ENCODE measurements at regions not wholly inside any gene's neighbourhood (a gene's known extent, or its start where the extent isn't known, plus 50 kb on each side); places are given as distances from the start of the nearest gene placed in this dataset.

GRCh38 chr2:193824474-193824873 lies 1629.7 kb upstream of the TMEFF2 start (continued):
- TF ChIP-seq, protein P1, sequence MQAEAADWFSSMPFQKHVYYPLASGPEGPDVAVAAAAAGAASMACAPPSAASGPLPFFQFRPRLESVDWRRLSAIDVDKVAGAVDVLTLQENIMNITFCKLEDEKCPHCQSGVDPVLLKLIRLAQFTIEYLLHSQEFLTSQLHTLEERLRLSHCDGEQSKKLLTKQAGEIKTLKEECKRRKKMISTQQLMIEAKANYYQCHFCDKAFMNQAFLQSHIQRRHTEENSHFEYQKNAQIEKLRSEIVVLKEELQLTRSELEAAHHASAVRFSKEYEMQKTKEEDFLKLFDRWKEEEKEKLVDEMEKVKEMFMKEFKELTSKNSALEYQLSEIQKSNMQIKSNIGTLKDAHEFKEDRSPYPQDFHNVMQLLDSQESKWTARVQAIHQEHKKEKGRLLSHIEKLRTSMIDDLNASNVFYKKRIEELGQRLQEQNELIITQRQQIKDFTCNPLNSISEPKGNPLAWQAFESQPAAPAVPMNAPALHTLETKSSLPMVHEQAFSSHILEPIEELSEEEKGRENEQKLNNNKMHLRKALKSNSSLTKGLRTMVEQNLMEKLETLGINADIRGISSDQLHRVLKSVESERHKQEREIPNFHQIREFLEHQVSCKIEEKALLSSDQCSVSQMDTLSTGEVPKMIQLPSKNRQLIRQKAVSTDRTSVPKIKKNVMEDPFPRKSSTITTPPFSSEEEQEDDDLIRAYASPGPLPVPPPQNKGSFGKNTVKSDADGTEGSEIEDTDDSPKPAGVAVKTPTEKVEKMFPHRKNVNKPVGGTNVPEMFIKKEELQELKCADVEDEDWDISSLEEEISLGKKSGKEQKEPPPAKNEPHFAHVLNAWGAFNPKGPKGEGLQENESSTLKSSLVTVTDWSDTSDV (CRISPR knock-in tag; IDR thresholded peaks at IDR 0.05): no peak
- TF ChIP-seq ZBTB44 (CRISPR knock-in tag; IDR thresholded peaks at IDR 0.05): no peak
- TF ChIP-seq NFE2L1 (CRISPR knock-in tag; IDR thresholded peaks at IDR 0.05; ENCODE audit: borderline replicate concordance): no peak

- Histone ChIP-seq H3K27ac (ENCODE audit: extremely low read length, insufficient read depth, low read length) (no peak overlapping the region), H3K4me1 (ENCODE audit: insufficient read depth, low read length) (peaks cover 6% of the 10 kb centered on the region), H3K9me3 (ENCODE audit: low read length) (peaks cover 13% of the 10 kb centered on the region), H3K36me3 (replicated peaks in 1 of 2; ENCODE audit: control insufficient read depth in 1 of 2, insufficient read depth in 2 of 2, low read length in 2 of 2) (no peaks in the 10 kb centered on the region), H2AFZ (ENCODE audit: low read length) (no peak overlapping the region), H3K4me2 (ENCODE audit: low read depth, low read length) (no peak overlapping the region), H3K9ac (ENCODE audit: insufficient read depth, low read depth, low read length) (no peak overlapping the region), H3K27me3 (ENCODE audit: control insufficient read depth in 1 of 2, insufficient read depth in 2 of 2, low read length in 2 of 2) (no peaks in the 10 kb centered on the region), H4K20me1 (ENCODE audit: insufficient read depth, low read length) (no peaks in the 10 kb centered on the region), H3K4me3 (replicated peaks in 1 of 3; ENCODE audit: insufficient read depth in 1 of 3, low read depth in 2 of 3, low read length in 3 of 3) (no peak overlapping the region), H3K79me2 (ENCODE audit: insufficient read depth, low read length) (no peaks in the 10 kb centered on the region)
- in situ Hi-C loops (cut with HindIII; ENCODE audit: extremely low pct_ligation_motif_present, low pct_unique_long_range_greater_than_20kb): no loop called here
- 8% methylated on average over 4 of the region's 5 CpGs for WGBS (ENCODE audit: low lambda C conversion rate)
- TF ChIP-seq, protein P2, sequence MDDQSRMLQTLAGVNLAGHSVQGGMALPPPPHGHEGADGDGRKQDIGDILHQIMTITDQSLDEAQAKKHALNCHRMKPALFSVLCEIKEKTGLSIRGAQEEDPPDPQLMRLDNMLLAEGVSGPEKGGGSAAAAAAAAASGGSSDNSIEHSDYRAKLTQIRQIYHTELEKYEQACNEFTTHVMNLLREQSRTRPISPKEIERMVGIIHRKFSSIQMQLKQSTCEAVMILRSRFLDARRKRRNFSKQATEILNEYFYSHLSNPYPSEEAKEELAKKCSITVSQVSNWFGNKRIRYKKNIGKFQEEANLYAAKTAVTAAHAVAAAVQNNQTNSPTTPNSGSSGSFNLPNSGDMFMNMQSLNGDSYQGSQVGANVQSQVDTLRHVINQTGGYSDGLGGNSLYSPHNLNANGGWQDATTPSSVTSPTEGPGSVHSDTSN (CRISPR knock-in tag; IDR thresholded peaks at IDR 0.05; ENCODE audit: borderline replicate concordance): no peak
- TF ChIP-seq HIC2 (CRISPR knock-in tag; IDR thresholded peaks at IDR 0.05; ENCODE audit: low read depth) (no peak), ZNF598 (CRISPR knock-in tag; IDR thresholded peaks at IDR 0.05; ENCODE audit: borderline replicate concordance) (no peak), NCOA2 (CRISPR knock-in tag; IDR thresholded peaks at IDR 0.05) (no peak), SMAD3 (CRISPR knock-in tag; IDR thresholded peaks at IDR 0.05) (no peak), ZNF615 (CRISPR knock-in tag; IDR thresholded peaks at IDR 0.05; ENCODE audit: borderline replicate concordance) (no peak), ZNF569 (CRISPR knock-in tag; IDR thresholded peaks at IDR 0.05; ENCODE audit: borderline replicate concordance) (no peak), NCOR1 (IDR thresholded peaks at IDR 0.05; ENCODE audit: borderline replicate concordance, low read length) (no peak), AGO2 (optimal IDR thresholded peaks at IDR 0.05; ENCODE audit: low read depth, low read length) (no peak), ZNF382 (CRISPR knock-in tag; IDR thresholded peaks at IDR 0.05; ENCODE audit: borderline replicate concordance) (no peak), ZNF773 (CRISPR knock-in tag; IDR thresholded peaks at IDR 0.05; ENCODE audit: borderline replicate concordance) (no peak), ZNF256 (CRISPR knock-in tag; conservative IDR thresholded peaks at IDR 0.05) (no peak), NCOA5 (CRISPR knock-in tag; IDR thresholded peaks at IDR 0.05) (no peak)
- ChIA-PET POLR2A (no interaction called here), CTCF (ENCODE audit: low intra/inter-chr PET ratio, low total read pairs) (no interaction called here)
- DNase-seq (ENCODE audit: low spot score) (no peak), FAIRE-seq (no peak), ATAC-seq (no peak)
- no TSS peak for BruUV-seq (replicated peaks)
- intact Hi-C loops (cut with micrococcal nuclease; ENCODE audit: unreplicated experiment): no loop called here
These were observed 1624.2 kb upstream of the TMEFF2 start for GRCh38 chr2:193818801-193819499.
